SW 1271 (cell line): ENCODE measurements at regions not wholly inside any gene's neighbourhood (a gene's known extent, or its start where the extent isn't known, plus 50 kb on each side); places are given as distances from the start of the nearest gene placed in this dataset.
"Not testable (repeated sequence)": the region's sequence is repeated elsewhere in the genome, so short reads cannot be mapped to it uniquely, and the experiment has no call there.

ENCODE experiments used
- DNase-seq, 2 experiments: peaks; one replicate each; lab custom pipeline; 2025; lab: John Stamatoyannopoulos, UW

GRCh38 chr7:142568435-142569097 is 180.7 kb upstream of the PRSS1 start:
- peak; percentile 45 to 85 for DNase-seq

- no peak for DNase-seq
These were observed 181.8 kb upstream of the PRSS1 start for GRCh38 chr7:142567201-142568075.

GRCh38 chr7:142566271-142566670 is 183.0 kb upstream of the PRSS1 start:
- DNase-seq, result no peak

- not testable (repeated sequence) for DNase-seq
These were observed 185.1 kb upstream of the PRSS1 start for GRCh38 chr7:142564125-142564524.

GRCh38 chr7:142563470-142563869 is 185.8 kb upstream of the PRSS1 start:
- DNase-seq, result peak in 1 of 2 experiments; percentile 1

GRCh38 chr7:142562688-142563087 is 186.6 kb upstream of the PRSS1 start:
- DNase-seq, result no peak

GRCh38 chr7:142561396-142561795 is 187.9 kb upstream of the PRSS1 start:
- not testable (repeated sequence) for DNase-seq

- DNase-seq, result not testable (repeated sequence)
These were observed 188.5 kb upstream of the PRSS1 start for GRCh38 chr7:142560770-142561169.

GRCh38 chr7:142560166-142560565 is 189.1 kb upstream of the PRSS1 start:
- no peak for DNase-seq

GRCh38 chr7:142557971-142558582 is 191.2 kb upstream of the PRSS1 start:
- DNase-seq, result peak; percentile 21 to 41

- peak; percentile 93 to 97 for DNase-seq
These were observed 192.5 kb upstream of the PRSS1 start for GRCh38 chr7:142556740-142557139.

GRCh38 chr7:142554560-142555532 is 194.4 kb upstream of the PRSS1 start:
- DNase-seq, result no peak

GRCh38 chr7:142553216-142553615 is 196.1 kb upstream of the PRSS1 start:
- DNase-seq, result no peak

GRCh38 chr7:142548978-142549377 is 200.3 kb upstream of the PRSS1 start:
- DNase-seq, result no peak

- DNase-seq, result no peak
These were observed 202.8 kb upstream of the PRSS1 start for GRCh38 chr7:142546452-142546851.

GRCh38 chr7:142542942-142543341 is 206.3 kb upstream of the PRSS1 start:
- no peak for DNase-seq

GRCh38 chr7:142542105-142542504 is 207.2 kb upstream of the PRSS1 start:
- DNase-seq, result no peak

GRCh38 chr7:142540371-142540770 is 208.9 kb upstream of the PRSS1 start:
- no peak for DNase-seq

GRCh38 chr7:142539901-142540300 is 209.4 kb upstream of the PRSS1 start:
- DNase-seq, result peak in 1 of 2 experiments; percentile 58

- DNase-seq, result no peak
These were observed 211.5 kb upstream of the PRSS1 start for GRCh38 chr7:142537760-142538159.

- DNase-seq, result peak; percentile 32 to 75
These were observed 214.0 kb upstream of the PRSS1 start for GRCh38 chr7:142535123-142535779.
